ENCODE measurements at regions not wholly inside any gene's neighbourhood (a gene's known extent, or its start where the extent isn't known, plus 50 kb on each side); places are given as distances from the start of the nearest gene placed in this dataset.
"Not testable (repeated sequence)": the region's sequence is repeated elsewhere in the genome, so short reads cannot be mapped to it uniquely, and the experiment has no call there.

DNA sequence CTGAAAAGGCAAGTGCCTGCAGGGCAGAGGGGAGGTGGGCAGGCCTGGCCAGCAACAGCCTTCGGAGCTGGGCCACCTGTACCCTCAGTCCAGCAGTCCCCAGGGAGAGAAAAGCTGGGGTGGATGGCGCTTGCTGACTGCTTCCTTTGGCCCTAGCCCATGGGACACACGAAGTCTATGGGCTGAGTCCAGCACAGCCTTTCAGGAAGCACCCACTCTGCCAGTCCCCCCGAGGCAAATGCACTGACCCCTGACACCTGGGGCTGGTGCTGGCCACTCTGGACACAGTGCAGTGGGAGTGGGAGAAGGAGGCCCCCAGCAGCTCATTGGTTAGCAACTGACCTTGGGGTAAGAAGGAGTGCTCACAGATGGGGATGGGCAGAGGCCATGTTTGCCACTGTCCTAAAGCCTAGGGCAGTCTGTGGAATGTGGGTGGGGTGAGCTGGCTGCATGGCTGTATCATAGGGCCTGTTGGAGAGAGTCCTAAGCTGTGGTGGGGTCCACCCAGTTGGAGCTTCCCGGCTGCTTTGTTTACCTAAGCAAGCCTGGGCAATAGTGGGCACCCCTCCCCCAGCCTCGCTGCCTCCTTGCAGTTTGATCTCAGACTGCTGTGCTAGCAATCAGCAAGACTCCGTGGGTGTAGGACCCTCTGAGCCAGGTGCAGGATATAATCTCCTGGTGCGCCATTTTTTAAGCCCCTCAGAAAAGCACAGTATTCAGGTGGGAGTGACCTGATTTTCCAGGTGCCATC, 240.2 kb downstream of the ANKRD30B start:
- TF ChIP-seq, protein P1, sequence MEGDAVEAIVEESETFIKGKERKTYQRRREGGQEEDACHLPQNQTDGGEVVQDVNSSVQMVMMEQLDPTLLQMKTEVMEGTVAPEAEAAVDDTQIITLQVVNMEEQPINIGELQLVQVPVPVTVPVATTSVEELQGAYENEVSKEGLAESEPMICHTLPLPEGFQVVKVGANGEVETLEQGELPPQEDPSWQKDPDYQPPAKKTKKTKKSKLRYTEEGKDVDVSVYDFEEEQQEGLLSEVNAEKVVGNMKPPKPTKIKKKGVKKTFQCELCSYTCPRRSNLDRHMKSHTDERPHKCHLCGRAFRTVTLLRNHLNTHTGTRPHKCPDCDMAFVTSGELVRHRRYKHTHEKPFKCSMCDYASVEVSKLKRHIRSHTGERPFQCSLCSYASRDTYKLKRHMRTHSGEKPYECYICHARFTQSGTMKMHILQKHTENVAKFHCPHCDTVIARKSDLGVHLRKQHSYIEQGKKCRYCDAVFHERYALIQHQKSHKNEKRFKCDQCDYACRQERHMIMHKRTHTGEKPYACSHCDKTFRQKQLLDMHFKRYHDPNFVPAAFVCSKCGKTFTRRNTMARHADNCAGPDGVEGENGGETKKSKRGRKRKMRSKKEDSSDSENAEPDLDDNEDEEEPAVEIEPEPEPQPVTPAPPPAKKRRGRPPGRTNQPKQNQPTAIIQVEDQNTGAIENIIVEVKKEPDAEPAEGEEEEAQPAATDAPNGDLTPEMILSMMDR (IDR thresholded peaks at IDR 0.05): not testable (repeated sequence)
- TF ChIP-seq POLR2AphosphoS5 (IDR thresholded peaks at IDR 0.05): not testable (repeated sequence)
